IPS DF 4.7 (cell line): ENCODE measurements at regions not wholly inside any gene's neighbourhood (a gene's known extent, or its start where the extent isn't known, plus 50 kb on each side); places are given as distances from the start of the nearest gene placed in this dataset.
"Not testable (repeated sequence)": the region's sequence is repeated elsewhere in the genome, so short reads cannot be mapped to it uniquely, and the experiment has no call there.

Experiments used
- DNase-seq: peaks from one replicate; pipeline ENCODE4 v3.0.0-alpha.2; 2013; ENCODE audit warnings: low spot score; ENCODE audit errors: extremely low read depth

- no peak for DNase-seq
These were observed 250.2 kb downstream of the NUF2 start for GRCh38 chr1:163571950-163572349.

DNA sequence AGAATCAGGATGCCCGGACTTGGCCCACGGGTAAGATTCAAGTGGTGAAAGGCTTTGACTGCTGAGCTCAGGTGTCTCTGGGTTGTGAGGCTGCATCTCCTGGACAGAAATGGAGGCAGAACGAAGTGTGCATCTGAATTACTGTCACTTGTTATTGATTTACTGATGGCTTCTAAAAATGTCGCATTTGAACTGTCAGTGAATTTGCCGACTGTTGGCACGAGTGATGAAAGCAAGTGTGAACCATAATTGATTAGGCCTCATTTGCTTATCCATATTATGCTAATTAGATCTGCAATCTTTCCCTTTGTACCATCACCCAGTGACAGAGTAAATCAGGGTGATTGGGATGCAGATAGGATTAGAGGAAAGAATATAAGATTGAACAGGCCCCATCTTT, 252.4 kb downstream of the NUF2 start:
- DNase-seq: no peak

- no peak for DNase-seq
These were observed 259.2 kb downstream of the NUF2 start for GRCh38 chr1:163580926-163581325.

- no peak for DNase-seq
These were observed 262.0 kb downstream of the NUF2 start for GRCh38 chr1:163583661-163584181.

DNA sequence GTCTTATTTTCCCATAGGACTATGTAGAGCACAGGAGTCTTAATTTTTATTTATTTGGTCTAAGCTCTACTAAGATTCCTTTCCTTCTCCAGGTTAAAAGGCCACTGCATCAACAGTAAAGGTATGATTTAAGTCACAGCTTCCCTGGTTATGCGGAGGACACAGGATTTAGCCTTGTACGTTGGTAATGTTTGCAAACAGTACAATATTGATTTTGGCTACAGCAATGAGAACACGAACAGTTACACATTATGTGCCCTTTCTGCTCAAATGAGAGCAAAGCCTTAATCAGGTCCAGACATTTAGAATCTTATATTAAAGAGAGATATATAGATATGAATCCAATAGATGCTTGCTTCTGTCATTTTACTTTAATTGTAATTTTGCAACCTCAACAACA, 264.0 kb downstream of the NUF2 start:
- no peak for DNase-seq

- no peak for DNase-seq
These were observed 267.0 kb downstream of the NUF2 start for GRCh38 chr1:163588796-163589195.

GRCh38 chr1:163589735-163590134, 268.0 kb downstream of the NUF2 start:
- no peak for DNase-seq

- DNase-seq: not testable (repeated sequence)
These were observed 269.4 kb downstream of the NUF2 start for GRCh38 chr1:163591131-163591530.

GRCh38 chr1:163592623-163593022, 270.9 kb downstream of the NUF2 start:
- not testable (repeated sequence) for DNase-seq

- not testable (repeated sequence) for DNase-seq
These were observed 274.4 kb downstream of the NUF2 start for GRCh38 chr1:163596106-163596505.

DNA sequence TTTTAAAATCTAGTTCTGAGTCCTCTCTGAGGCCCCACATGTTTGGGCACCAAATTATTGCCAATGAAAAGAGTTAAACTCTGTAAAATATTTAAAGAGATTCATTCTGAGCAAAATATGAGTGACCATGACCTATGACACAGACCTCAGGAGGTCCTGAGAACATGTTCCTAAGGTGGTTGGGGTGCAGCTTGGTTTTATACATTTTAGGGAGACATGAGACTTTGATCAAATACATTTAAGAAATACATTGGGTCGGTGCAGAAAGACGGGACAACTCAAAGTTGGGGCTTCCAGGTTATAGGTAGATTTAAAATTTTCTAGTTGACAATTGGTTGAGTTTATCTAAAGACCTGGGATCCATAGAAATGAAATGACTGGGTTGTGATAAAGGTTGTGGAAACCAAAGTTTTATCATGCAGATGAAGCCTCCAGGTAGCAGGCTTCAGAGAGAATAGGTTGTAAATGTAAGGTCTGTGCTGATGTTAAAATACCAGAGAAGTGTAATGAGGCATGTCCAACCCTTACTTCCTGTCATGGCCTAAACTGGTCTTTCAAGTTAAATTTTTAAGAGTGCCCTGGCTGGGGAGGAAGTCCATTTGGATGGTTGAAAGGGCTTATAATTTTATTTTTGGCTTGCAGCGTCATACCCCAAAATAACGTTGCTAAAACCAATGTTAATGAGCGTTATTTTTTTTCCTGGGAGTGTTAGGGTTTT, 274.9 kb downstream of the NUF2 start:
- peak; percentile 68 for DNase-seq

- no peak for DNase-seq
These were observed 282.6 kb downstream of the NUF2 start for GRCh38 chr1:163604321-163604720.

DNA sequence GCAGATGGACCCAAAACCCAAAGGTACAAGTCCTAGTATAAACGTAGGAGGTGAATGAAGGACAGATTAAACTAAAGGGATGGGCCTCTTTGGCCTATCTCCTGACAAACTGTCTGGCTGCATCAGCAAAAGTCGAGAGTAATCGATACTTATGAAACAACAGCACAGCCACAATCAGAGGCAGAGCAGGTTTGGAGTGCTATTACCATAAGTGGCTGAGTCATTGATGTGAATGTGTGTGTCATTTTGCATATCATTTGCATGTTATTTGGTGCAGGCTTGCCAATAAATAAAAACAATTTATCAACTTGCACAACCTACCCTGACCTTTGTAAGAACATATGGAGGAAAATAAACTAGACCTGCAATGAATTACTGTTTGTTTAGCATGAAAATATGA, 283.1 kb downstream of the NUF2 start:
- no peak for DNase-seq

DNA sequence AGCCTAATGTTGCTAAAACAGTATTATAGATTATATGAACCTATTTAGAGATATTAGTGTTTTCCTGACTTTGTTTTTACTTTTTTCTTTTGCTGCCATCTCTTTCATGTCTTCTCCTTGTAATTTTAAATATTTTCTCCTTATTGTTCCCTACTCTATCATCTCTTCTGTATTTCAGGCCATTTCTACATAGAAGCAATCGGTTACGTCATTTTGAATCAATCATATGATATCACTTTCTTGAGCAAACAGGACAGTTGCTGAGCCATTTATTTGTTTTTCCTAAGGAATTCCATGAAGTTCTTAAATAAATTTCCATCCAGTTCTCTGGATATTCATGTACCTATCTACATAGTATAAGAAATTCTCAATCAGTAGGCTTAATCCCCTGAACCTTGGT, 287.2 kb downstream of the NUF2 start:
- DNase-seq: no peak

DNA sequence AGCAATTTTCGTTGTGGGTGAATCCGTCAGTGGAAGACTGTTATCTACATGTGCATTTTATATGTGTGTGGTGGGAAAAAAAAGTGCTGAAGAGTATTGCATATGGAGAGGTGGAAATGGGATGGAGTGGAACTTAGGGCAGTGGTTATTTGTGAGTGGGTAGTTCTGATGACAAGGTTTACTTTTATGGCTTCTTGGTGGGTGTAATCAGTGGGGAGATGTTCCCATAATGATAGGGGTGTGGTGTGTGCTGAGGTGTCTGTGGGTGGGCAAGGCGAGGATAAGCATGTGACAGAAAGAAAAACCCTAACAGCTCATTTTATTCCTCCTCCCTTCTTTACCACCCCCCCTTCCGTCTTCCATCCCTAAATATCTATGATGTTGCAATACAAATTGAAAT, 288.1 kb downstream of the NUF2 start:
- no peak for DNase-seq

GRCh38 chr1:163610486-163610885, 288.7 kb downstream of the NUF2 start:
- DNase-seq: no peak

- DNase-seq: no peak
These were observed 292.6 kb downstream of the NUF2 start for GRCh38 chr1:163614361-163614760.

GRCh38 chr1:163628034-163628773, 306.4 kb downstream of the NUF2 start:
- no peak for DNase-seq

GRCh38 chr1:163632269-163632668, 310.5 kb downstream of the NUF2 start:
- no peak for DNase-seq

- no peak for DNase-seq
These were observed 311.6 kb downstream of the NUF2 start for GRCh38 chr1:163633366-163633765.

- DNase-seq: not testable (repeated sequence)
These were observed 323.9 kb downstream of the NUF2 start for GRCh38 chr1:163645676-163646075.

GRCh38 chr1:163650624-163651023, 328.9 kb downstream of the NUF2 start:
- DNase-seq: no peak

DNA sequence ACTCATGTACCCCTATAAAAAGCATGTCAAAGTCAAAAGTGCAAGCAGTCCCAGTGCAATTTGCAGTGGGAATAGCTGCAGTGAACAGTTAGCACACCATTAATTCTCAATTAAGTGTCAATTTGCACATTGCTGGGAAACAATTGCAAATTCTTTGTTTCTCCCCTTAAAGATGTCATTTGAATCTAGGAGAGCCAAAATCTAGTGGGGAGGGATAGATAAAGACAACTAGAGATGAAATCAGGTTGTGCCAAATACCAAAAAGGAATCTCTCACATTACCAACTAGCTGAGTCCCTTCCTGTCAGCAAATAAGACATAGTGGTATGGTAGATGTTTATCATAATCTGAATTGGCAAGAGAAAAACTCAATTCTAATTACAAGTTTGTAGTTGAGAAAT, 330.7 kb downstream of the NUF2 start:
- no peak for DNase-seq
